ENCODE measurements at regions not wholly inside any gene's neighbourhood (a gene's known extent, or its start where the extent isn't known, plus 50 kb on each side); places are given as distances from the start of the nearest gene placed in this dataset.

DNA sequence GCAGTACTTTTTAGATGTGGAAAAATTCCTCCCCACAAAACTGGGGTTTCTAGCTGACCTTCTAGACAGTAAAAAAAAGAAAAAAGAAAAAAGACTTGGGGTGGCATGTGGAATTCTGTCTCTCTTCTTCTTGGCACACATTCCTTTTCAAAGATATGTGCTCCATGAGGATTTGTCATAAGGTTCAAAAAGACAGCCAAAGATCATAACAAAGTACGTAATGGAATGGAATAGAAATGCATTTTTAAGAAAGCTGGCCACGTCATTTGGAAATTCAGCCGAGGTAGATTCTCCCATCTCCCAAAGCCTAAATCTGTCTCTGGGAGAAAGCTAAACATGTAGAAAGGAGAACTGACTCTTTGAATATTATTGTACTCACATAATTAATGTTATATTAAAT, 381.3 kb upstream of the NFE2L3 start:
- TF ChIP-seq CTCF (IDR thresholded peaks at IDR 0.05): no peak
- H4K20me1 ChIP-seq (ENCODE audit: control insufficient read depth, insufficient read depth, low read length, poor library complexity, severe bottlenecking): no peaks in the 10 kb centered on the region
- H3K9ac ChIP-seq (ENCODE audit: low read length): no peak overlapping the region
- H3K9me3 ChIP-seq (ENCODE audit: control extremely low read depth in 1 of 3, control insufficient read depth in 2 of 3, insufficient read depth in 1 of 3, low read length in 2 of 3): no peaks in the 10 kb centered on the region
- no peaks in the 10 kb centered on the region for H3K79me2 ChIP-seq (ENCODE audit: control insufficient read depth, insufficient read depth, low read length)
- H3K27ac Mint-ChIP-seq: no peak overlapping the region
- peaks cover 6% of the 10 kb centered on the region for H3K27me3 Mint-ChIP-seq
- H3K4me1 ChIP-seq (ENCODE audit: control insufficient read depth in 2 of 2, insufficient read depth in 2 of 2, low read length in 2 of 2): no peaks in the 10 kb centered on the region
- H3K4me1 Mint-ChIP-seq: no peaks in the 10 kb centered on the region
- no peak overlapping the region for H3K4me2 ChIP-seq (replicated peaks; ENCODE audit: low read depth, low read length, poor library complexity, severe bottlenecking)
- H3K27me3 ChIP-seq (replicated peaks in 1 of 4; ENCODE audit: control extremely low read depth in 1 of 4, control insufficient read depth in 3 of 4, insufficient read depth in 4 of 4, low read length in 3 of 4): peaks cover 0 to 6% (median 0%) of the 10 kb centered on the region in 4 experiments
- no peak overlapping the region for H3K4me3 ChIP-seq (ENCODE audit: control extremely low read depth in 1 of 5, extremely low read depth in 1 of 5, insufficient read depth in 1 of 5, low read depth in 2 of 5, low read length in 4 of 5)
- intact Hi-C loops (cut with micrococcal nuclease): no loop called here
- CTCF ChIA-PET: no interaction called here
- no peak overlapping the region for H3K27ac ChIP-seq (ENCODE audit: low read length in 2 of 2)
- ATAC-seq (ENCODE audit: low read depth) (no peak), DNase-seq (no peak)
- no CpG with 5 or more reads among the region's 3 CpGs for WGBS (ENCODE audit: insufficient coverage)
- no peaks in the 10 kb centered on the region for H3K36me3 ChIP-seq (replicated peaks in 1 of 2; ENCODE audit: control extremely low read depth in 1 of 2, control insufficient read depth in 1 of 2, extremely low read depth in 1 of 2, insufficient read depth in 2 of 2, low read length in 1 of 2)
- no peak overlapping the region for H3K4me3 Mint-ChIP-seq
- no peak overlapping the region for H2AFZ ChIP-seq (ENCODE audit: insufficient read depth, low read depth, low read length, poor library complexity, severe bottlenecking)
- POLR2A ChIA-PET: interaction anchor here (0.6 kb wide), 1 partner anchor 662 kb away, joined by 4 read pairs; no protein-coding TSS in a partner anchor
- no peaks in the 10 kb centered on the region for H3K9me3 Mint-ChIP-seq (ENCODE audit: insufficient read depth)

DNA sequence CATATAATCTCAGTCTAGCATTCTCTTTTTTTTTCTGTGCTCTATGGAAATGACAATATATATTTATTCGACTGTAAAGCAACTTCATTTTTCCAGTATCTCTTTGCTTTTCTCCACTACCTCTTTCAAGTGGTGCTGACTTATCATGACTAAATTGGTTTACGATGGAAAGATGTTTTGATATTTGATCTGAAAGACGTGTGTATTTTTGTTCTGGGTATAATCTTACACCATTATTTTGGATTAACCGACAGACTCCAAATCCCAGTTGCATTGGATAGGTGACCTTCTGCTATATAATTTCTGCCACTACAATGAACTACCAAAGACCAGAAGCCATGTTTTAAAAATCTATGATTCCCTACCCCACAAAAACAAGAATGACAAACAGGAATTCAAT, 380.5 kb upstream of the NFE2L3 start:
- no peak overlapping the region for H3K27ac ChIP-seq (ENCODE audit: low read length in 2 of 2)
- intact Hi-C loops (cut with micrococcal nuclease): no loop called here
- Mint-ChIP-seq H3K4me3 (no peak overlapping the region), H3K27ac (no peak overlapping the region), H3K9me3 (ENCODE audit: insufficient read depth) (no peaks in the 10 kb centered on the region), H3K27me3 (peaks cover 6% of the 10 kb centered on the region), H3K4me1 (no peaks in the 10 kb centered on the region)
- ATAC-seq (ENCODE audit: low read depth): no peak
- 100% methylated on average over 1 of the region's 4 CpGs for WGBS (ENCODE audit: insufficient coverage)
- no peaks in the 10 kb centered on the region for H3K4me1 ChIP-seq (ENCODE audit: control insufficient read depth in 2 of 2, insufficient read depth in 2 of 2, low read length in 2 of 2)
- H3K9ac ChIP-seq (ENCODE audit: low read length): no peak overlapping the region
- no peaks in the 10 kb centered on the region for H3K9me3 ChIP-seq (ENCODE audit: control extremely low read depth in 1 of 3, control insufficient read depth in 2 of 3, insufficient read depth in 1 of 3, low read length in 2 of 3)
- no peak overlapping the region for H3K4me2 ChIP-seq (replicated peaks; ENCODE audit: low read depth, low read length, poor library complexity, severe bottlenecking)
- H3K36me3 ChIP-seq (replicated peaks in 1 of 2; ENCODE audit: control extremely low read depth in 1 of 2, control insufficient read depth in 1 of 2, extremely low read depth in 1 of 2, insufficient read depth in 2 of 2, low read length in 1 of 2): no peaks in the 10 kb centered on the region
- peaks cover 0 to 5% (median 0%) of the 10 kb centered on the region in 4 experiments for H3K27me3 ChIP-seq (replicated peaks in 1 of 4; ENCODE audit: control extremely low read depth in 1 of 4, control insufficient read depth in 3 of 4, insufficient read depth in 4 of 4, low read length in 3 of 4)
- H3K4me3 ChIP-seq (ENCODE audit: control extremely low read depth in 1 of 5, extremely low read depth in 1 of 5, insufficient read depth in 1 of 5, low read depth in 2 of 5, low read length in 4 of 5): no peak overlapping the region
- CTCF ChIA-PET: no interaction called here
- TF ChIP-seq EZH2 (IDR thresholded peaks at IDR 0.05; ENCODE audit: borderline replicate concordance, insufficient read depth, low read depth, low read length, poor library complexity, severe bottlenecking) (no peak), CTCF (IDR thresholded peaks at IDR 0.05) (no peak)
- POLR2A ChIA-PET: no interaction called here
- no peaks in the 10 kb centered on the region for H3K79me2 ChIP-seq (ENCODE audit: control insufficient read depth, insufficient read depth, low read length)
- H2AFZ ChIP-seq (ENCODE audit: insufficient read depth, low read depth, low read length, poor library complexity, severe bottlenecking): no peak overlapping the region
- H4K20me1 ChIP-seq (ENCODE audit: control insufficient read depth, insufficient read depth, low read length, poor library complexity, severe bottlenecking): no peaks in the 10 kb centered on the region
- DNase-seq: no peak
